GM23248 (cell line): ENCODE measurements at regions not wholly inside any gene's neighbourhood (a gene's known extent, or its start where the extent isn't known, plus 50 kb on each side); places are given as distances from the start of the nearest gene placed in this dataset.

Source experiments
- EZH2 ChIP-seq: fragments of 200-600 bp; sonication (generic); IDR thresholded peaks from 2 replicates; pipeline ENCODE4 v1.6.1; 2018; ENCODE audit warnings: antibody characterized with exemption, mild to moderate bottlenecking; ENCODE audit not compliant: insufficient read depth, poor library complexity, severe bottlenecking
- EZH2phosphoT487 ChIP-seq: fragments of 200-600 bp; sonication (generic); IDR thresholded peaks from 2 replicates; pipeline ENCODE4 v1.6.1; 2018; ENCODE audit warnings: antibody characterized with exemption, moderate library complexity, mild to moderate bottlenecking, low read depth; ENCODE audit not compliant: insufficient read depth

- no peak for TF ChIP-seq EZH2phosphoT487
- TF ChIP-seq EZH2: no peak
These were observed 570.7 kb downstream of the HTR1B start for GRCh38 chr6:76892542-76892941.
